GM21526 (cell line): ENCODE measurements at regions not wholly inside any gene's neighbourhood (a gene's known extent, or its start where the extent isn't known, plus 50 kb on each side); places are given as distances from the start of the nearest gene placed in this dataset.
"Not testable (repeated sequence)": the region's sequence is repeated elsewhere in the genome, so short reads cannot be mapped to it uniquely, and the experiment has no call there.

Source experiments
- ATAC-seq: cut with Tn5 transposase; IDR thresholded peaks from one replicate; pipeline ENCODE4 v1.9.1; 2021; ENCODE audit warnings: moderate library complexity; ENCODE audit not compliant: unreplicated experiment, low FRiP score

GRCh38 chr6:67884442-67884841, 750.6 kb upstream of the ADGRB3 start:
- ATAC-seq = no peak

- no peak for ATAC-seq
Measured at GRCh38 chr6:67883500-67884366, 751.3 kb upstream of the ADGRB3 start.

GRCh38 chr6:67882436-67883311, 752.4 kb upstream of the ADGRB3 start:
- no peak for ATAC-seq

GRCh38 chr6:67881706-67882065, 753.4 kb upstream of the ADGRB3 start:
- ATAC-seq = no peak

GRCh38 chr6:67880939-67881705, 754.0 kb upstream of the ADGRB3 start:
- ATAC-seq = no peak

GRCh38 chr6:67880343-67880742, 754.7 kb upstream of the ADGRB3 start:
- not testable (repeated sequence) for ATAC-seq

GRCh38 chr6:67879928-67880327, 755.2 kb upstream of the ADGRB3 start:
- ATAC-seq = not testable (repeated sequence)

- not testable (repeated sequence) for ATAC-seq
Measured at GRCh38 chr6:67879105-67879904, 755.8 kb upstream of the ADGRB3 start.

GRCh38 chr6:67878216-67878615, 756.9 kb upstream of the ADGRB3 start:
- not testable (repeated sequence) for ATAC-seq

- ATAC-seq = no peak
Measured at GRCh38 chr6:67877288-67877687, 757.8 kb upstream of the ADGRB3 start.

GRCh38 chr6:67875877-67876383, 759.2 kb upstream of the ADGRB3 start:
- no peak for ATAC-seq

- ATAC-seq = no peak
Measured at GRCh38 chr6:67870321-67870720, 764.8 kb upstream of the ADGRB3 start.

GRCh38 chr6:67863346-67863745, 771.7 kb upstream of the ADGRB3 start:
- ATAC-seq = no peak

GRCh38 chr6:67854098-67854497, 781.0 kb upstream of the ADGRB3 start:
- ATAC-seq = no peak

- no peak for ATAC-seq
Measured at GRCh38 chr6:67839818-67840217, 795.3 kb upstream of the ADGRB3 start.

GRCh38 chr6:67825201-67825895, 809.7 kb upstream of the ADGRB3 start:
- ATAC-seq = no peak

GRCh38 chr6:67818322-67818721, 816.8 kb upstream of the ADGRB3 start:
- ATAC-seq = no peak

- no peak for ATAC-seq
Measured at GRCh38 chr6:67815623-67816022, 819.5 kb upstream of the ADGRB3 start.

- no peak for ATAC-seq
Measured at GRCh38 chr6:67814262-67814661, 820.8 kb upstream of the ADGRB3 start.
